CD4-positive, alpha-beta T cell (primary cell): ENCODE measurements at regions not wholly inside any gene's neighbourhood (a gene's known extent, or its start where the extent isn't known, plus 50 kb on each side); places are given as distances from the start of the nearest gene placed in this dataset.

Source experiments
- ATAC-seq: fragments of 200-7000 bp; cut with Tn5 transposase; one replicate; pipeline ENCODE4 v1.10.0; 2022; ENCODE audit warnings: mild to moderate bottlenecking; ENCODE audit not compliant: poor library complexity
- CTCF ChIA-PET: fragments of 350-600 bp; sonication (Branson Sonifier 250); formaldehyde crosslinking; loops from one replicate; lab custom pipeline; 2021; ENCODE audit warnings: antibody characterized with exemption, inconsistent platforms; lab: Charles Lee
- POLR2A ChIA-PET: fragments of 350-600 bp; sonication (Branson Sonifier 250); formaldehyde crosslinking; loops from one replicate; lab custom pipeline; 2021; ENCODE audit warnings: antibody characterized with exemption, inconsistent platforms; lab: Charles Lee
- DNase-seq, 14 experiments: peaks; one replicate each; pipeline ENCODE4 v3.0.0-alpha.2; 2013 to 2020; ENCODE audit warnings: mixed read lengths in 2 of 14
- H3K27ac ChIP-seq, 2 donors: one replicate each; pipeline versions ENCODE4 v1.5.1 to v1.7.0; 2013; ENCODE audit warnings: low read length in 2 of 2, low read depth in 1 of 2, mild to moderate bottlenecking in 1 of 2
- H3K27me3 ChIP-seq, 2 experiments: 1 replicate in 1 of 2; 2 replicates in 1 of 2; pipeline versions ENCODE4 v1.6.1 to v1.7.0; 2013; ENCODE audit warnings: low read length in 2 of 2, control low read depth in 1 of 2, mild to moderate bottlenecking in 1 of 2, moderate library complexity in 1 of 2; ENCODE audit not compliant: insufficient read depth in 2 of 2, control insufficient read depth in 1 of 2
- H3K36me3 ChIP-seq: one replicate; pipeline ENCODE4 v1.6.1; 2013; ENCODE audit warnings: low read length, control low read depth; ENCODE audit not compliant: insufficient read depth
- H3K4me1 ChIP-seq: one replicate; pipeline ENCODE4 v1.6.1; 2013; ENCODE audit warnings: low read length, control low read depth; ENCODE audit not compliant: insufficient read depth
- H3K4me3 ChIP-seq: one replicate; pipeline ENCODE4 v1.5.1; 2013; ENCODE audit warnings: mild to moderate bottlenecking, low read length, moderate library complexity
- H3K9me3 ChIP-seq, 2 experiments: 1 replicate in 1 of 2; 2 replicates in 1 of 2; pipeline versions ENCODE4 v1.6.1 to v1.7.0; 2013; ENCODE audit warnings: low read length in 2 of 2, mild to moderate bottlenecking in 2 of 2, control low read depth in 1 of 2, moderate library complexity in 1 of 2; ENCODE audit not compliant: control insufficient read depth in 1 of 2, insufficient read depth in 1 of 2
- H3K27ac Mint-ChIP-seq: one replicate; pipeline ENCODE4 v1.8.0; 2020; ENCODE audit warnings: mixed read lengths
- H3K27me3 Mint-ChIP-seq: one replicate; pipeline ENCODE4 v1.8.0; 2021; ENCODE audit warnings: mixed read lengths
- H3K36me3 Mint-ChIP-seq: one replicate; pipeline ENCODE4 v1.8.0; 2021; ENCODE audit warnings: low read depth, mixed read lengths
- H3K4me1 Mint-ChIP-seq: one replicate; pipeline ENCODE4 v1.8.0; 2021; ENCODE audit warnings: low read depth, mixed read lengths
- H3K4me3 Mint-ChIP-seq: one replicate; pipeline ENCODE4 v1.8.0; 2020; ENCODE audit warnings: mild to moderate bottlenecking, mixed read lengths
- H3K9me3 Mint-ChIP-seq: one replicate; pipeline ENCODE4 v1.8.0; 2020; ENCODE audit warnings: mixed read lengths
- CTCF ChIP-seq: fragments of 200-600 bp; IDR thresholded peaks from one replicate; pipeline ENCODE4 v1.8.0; 2022; ENCODE audit warnings: antibody characterized with exemption, mild to moderate bottlenecking
- intact Hi-C, 2 experiments: fragments of 100-400 bp; cut with DNase I in 1 of 2; cut with micrococcal nuclease in 1 of 2; formaldehyde crosslinking; loops; one replicate each; pipeline versions ENCODE4 v1.15.1 to v1.9.0; 2023 to 2025; cut with DNase I, micrococcal nuclease

- TF ChIP-seq CTCF = no peak
- H3K27me3 Mint-ChIP-seq = peaks cover 5% of the 10 kb centered on the region
- Histone ChIP-seq H3K27ac (no peak overlapping the region), H3K4me1 (no peaks in the 10 kb centered on the region), H3K4me3 (no peak overlapping the region), H3K9me3 (no peaks in the 10 kb centered on the region), H3K27me3 (no peaks in the 10 kb centered on the region), H3K36me3 (no peaks in the 10 kb centered on the region)
- CTCF ChIA-PET = no interaction called here
- DNase-seq (no peak), ATAC-seq (no peak)
- no peaks in the 10 kb centered on the region for H3K9me3 Mint-ChIP-seq
- H3K4me3 Mint-ChIP-seq = no peak overlapping the region
- no peaks in the 10 kb centered on the region for H3K4me1 Mint-ChIP-seq
- intact Hi-C loops = no loop called here
- POLR2A ChIA-PET = no interaction called here
- H3K27ac Mint-ChIP-seq = no peak overlapping the region
- no peaks in the 10 kb centered on the region for H3K36me3 Mint-ChIP-seq
Observed at GRCh38 chr6:82063574-82063973, 184.0 kb downstream of the IBTK start.

GRCh38 chr6:82062219-82062618 lies 185.3 kb downstream of the IBTK start:
- no peak for TF ChIP-seq CTCF
- intact Hi-C loops = no loop called here
- Mint-ChIP-seq H3K4me3 (no peak overlapping the region), H3K9me3 (no peaks in the 10 kb centered on the region), H3K27ac (no peak overlapping the region), H3K36me3 (no peaks in the 10 kb centered on the region), H3K4me1 (no peaks in the 10 kb centered on the region), H3K27me3 (peaks cover 11% of the 10 kb centered on the region)
- Histone ChIP-seq H3K9me3 (no peaks in the 10 kb centered on the region), H3K4me3 (no peak overlapping the region), H3K27me3 (no peaks in the 10 kb centered on the region), H3K36me3 (no peaks in the 10 kb centered on the region), H3K4me1 (no peaks in the 10 kb centered on the region), H3K27ac (no peak overlapping the region)
- POLR2A ChIA-PET = no interaction called here
- CTCF ChIA-PET = no interaction called here
- ATAC-seq = no peak
- DNase-seq = no peak

GRCh38 chr6:82057846-82058554 lies 189.5 kb downstream of the IBTK start:
- Mint-ChIP-seq H3K4me3 (no peak overlapping the region), H3K27ac (no peak overlapping the region), H3K9me3 (no peaks in the 10 kb centered on the region), H3K36me3 (no peaks in the 10 kb centered on the region), H3K27me3 (peaks cover 12% of the 10 kb centered on the region), H3K4me1 (no peaks in the 10 kb centered on the region)
- Histone ChIP-seq H3K36me3 (no peaks in the 10 kb centered on the region), H3K27me3 (peaks cover 0 to 2% of the 10 kb centered on the region in 2 experiments), H3K27ac (no peak overlapping the region), H3K9me3 (no peaks in the 10 kb centered on the region), H3K4me1 (no peaks in the 10 kb centered on the region), H3K4me3 (no peak overlapping the region)
- ATAC-seq = no peak
- no peak for TF ChIP-seq CTCF
- intact Hi-C loops = no loop called here
- no peak for DNase-seq
- ChIA-PET POLR2A (no interaction called here), CTCF (no interaction called here)
